Muscle layer of duodenum (tissue), 2 donors: ENCODE measurements at regions not wholly inside any gene's neighbourhood (a gene's known extent, or its start where the extent isn't known, plus 50 kb on each side); places are given as distances from the start of the nearest gene placed in this dataset.

ENCODE experiments used
- H3K27ac ChIP-seq: one replicate; pipeline ENCODE4 v1.7.0; 2013; ENCODE audit warnings: mild to moderate bottlenecking, low read length
- H3K27me3 ChIP-seq: one replicate; pipeline ENCODE4 v1.7.0; 2013; ENCODE audit warnings: low read depth, mild to moderate bottlenecking, control low read depth, low read length
- H3K36me3 ChIP-seq, 2 donors: one replicate each; pipeline ENCODE4 v1.7.0; 2013; ENCODE audit warnings: low read length in 2 of 2, control low read depth in 1 of 2, mild to moderate bottlenecking in 1 of 2; ENCODE audit not compliant: insufficient read depth in 2 of 2, control insufficient read depth in 1 of 2
- H3K4me1 ChIP-seq, 2 donors: one replicate each; pipeline ENCODE4 v1.7.0; 2013; ENCODE audit warnings: low read length in 2 of 2, mild to moderate bottlenecking in 2 of 2, control low read depth in 1 of 2, moderate library complexity in 1 of 2; ENCODE audit not compliant: insufficient read depth in 2 of 2, control insufficient read depth in 1 of 2
- H3K4me3 ChIP-seq, 2 donors: one replicate each; pipeline ENCODE4 v1.7.0; 2013; ENCODE audit warnings: low read length in 2 of 2, low read depth in 1 of 2, mild to moderate bottlenecking in 1 of 2
- H3K9me3 ChIP-seq, 2 donors: one replicate each; pipeline ENCODE4 v1.7.0; 2013; ENCODE audit warnings: low read length in 2 of 2, control low read depth in 1 of 2, mild to moderate bottlenecking in 1 of 2; ENCODE audit not compliant: control insufficient read depth in 1 of 2
- donor health status: healthy.

DNA sequence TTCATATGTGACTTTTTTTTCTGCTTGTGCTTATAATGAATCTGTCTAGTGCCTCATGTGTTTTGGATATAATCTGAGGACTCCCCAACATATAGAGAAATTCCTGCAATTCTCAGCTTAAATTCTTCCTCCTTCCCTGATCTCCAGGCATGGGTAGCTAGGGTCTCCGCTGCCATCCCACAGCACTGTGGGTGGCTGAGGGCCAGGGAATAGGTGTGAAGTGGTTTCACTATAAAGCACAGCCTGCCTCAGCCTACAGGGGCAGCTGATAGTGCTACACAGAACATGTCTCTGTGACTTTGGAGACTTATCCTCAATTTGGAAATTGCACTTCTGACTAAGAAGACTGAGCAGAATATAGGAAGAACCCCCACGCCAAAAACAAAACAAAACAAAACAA is 137.3 kb upstream of the NABP1 start:
- Histone ChIP-seq H3K9me3 (peaks cover 5 to 9% of the 10 kb centered on the region in 2 donors), H3K27me3 (no peaks in the 10 kb centered on the region)

DNA sequence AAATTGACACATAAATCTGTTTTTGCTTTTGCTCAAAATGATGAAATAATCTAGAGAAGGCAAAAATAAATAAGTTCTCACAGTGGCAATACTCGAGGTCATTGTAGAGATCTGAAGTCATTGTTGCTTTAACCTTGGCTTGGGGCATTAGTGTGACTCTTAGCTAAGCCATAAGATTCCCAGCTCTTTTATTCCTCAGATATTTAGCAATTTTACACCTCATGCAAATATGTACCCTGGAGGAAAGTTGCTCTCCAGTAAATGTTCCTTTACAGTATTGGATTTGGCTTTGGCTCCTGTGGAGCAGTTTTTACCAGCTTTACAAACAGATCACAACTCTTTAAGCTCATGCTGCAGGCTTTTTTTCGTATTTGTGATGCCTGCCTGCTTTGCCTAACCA is 134.2 kb upstream of the NABP1 start:
- Histone ChIP-seq H3K4me3 (no peak overlapping the region), H3K4me1 (no peaks in the 10 kb centered on the region), H3K9me3 (peaks cover 5 to 9% of the 10 kb centered on the region in 2 donors), H3K27me3 (no peaks in the 10 kb centered on the region), H3K36me3 (no peaks in the 10 kb centered on the region), H3K27ac (no peak overlapping the region)

More for the DNA sequence above, 137.3 kb upstream of the NABP1 start:
- Histone ChIP-seq H3K4me1 (no peaks in the 10 kb centered on the region), H3K36me3 (no peaks in the 10 kb centered on the region), H3K4me3 (no peak overlapping the region), H3K27ac (no peak overlapping the region)

GRCh38 chr2:191544461-191545062 is 133.4 kb upstream of the NABP1 start:
- no peaks in the 10 kb centered on the region for H3K27me3 ChIP-seq
- peaks cover 5 to 9% of the 10 kb centered on the region in 2 donors for H3K9me3 ChIP-seq
- H3K36me3 ChIP-seq: no peaks in the 10 kb centered on the region
- no peak overlapping the region for H3K4me3 ChIP-seq
- no peak overlapping the region for H3K27ac ChIP-seq
- H3K4me1 ChIP-seq: no peaks in the 10 kb centered on the region

- Histone ChIP-seq H3K36me3 (no peaks in the 10 kb centered on the region), H3K4me3 (no peak overlapping the region), H3K4me1 (no peaks in the 10 kb centered on the region), H3K27ac (no peak overlapping the region), H3K9me3 (peaks cover 5 to 9% of the 10 kb centered on the region in 2 donors), H3K27me3 (no peaks in the 10 kb centered on the region)
These were observed 132.6 kb upstream of the NABP1 start for GRCh38 chr2:191545361-191545760.

DNA sequence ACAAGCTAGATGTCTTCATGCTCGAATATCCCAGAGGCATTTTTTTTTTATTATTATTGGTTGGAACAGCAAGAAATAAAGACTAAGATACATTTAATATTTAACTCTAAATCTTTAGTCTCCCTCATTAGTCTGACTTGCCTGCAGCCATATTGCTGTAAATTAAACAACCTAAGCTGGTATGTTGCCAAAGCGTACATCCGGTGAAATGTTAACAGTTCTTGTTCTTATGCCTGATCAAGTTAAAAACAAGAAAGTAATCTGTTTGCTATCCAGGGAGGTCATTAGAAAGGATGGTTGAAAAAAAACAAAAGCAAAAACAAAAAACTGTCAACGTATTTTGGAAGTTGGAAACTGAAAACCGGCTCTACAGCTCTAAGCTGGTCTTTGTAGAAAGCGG is 125.9 kb upstream of the NABP1 start:
- Histone ChIP-seq H3K27me3 (no peaks in the 10 kb centered on the region), H3K9me3 (no peaks in the 10 kb centered on the region), H3K4me1 (no peaks in the 10 kb centered on the region), H3K4me3 (no peak overlapping the region), H3K27ac (no peak overlapping the region), H3K36me3 (no peaks in the 10 kb centered on the region)

DNA sequence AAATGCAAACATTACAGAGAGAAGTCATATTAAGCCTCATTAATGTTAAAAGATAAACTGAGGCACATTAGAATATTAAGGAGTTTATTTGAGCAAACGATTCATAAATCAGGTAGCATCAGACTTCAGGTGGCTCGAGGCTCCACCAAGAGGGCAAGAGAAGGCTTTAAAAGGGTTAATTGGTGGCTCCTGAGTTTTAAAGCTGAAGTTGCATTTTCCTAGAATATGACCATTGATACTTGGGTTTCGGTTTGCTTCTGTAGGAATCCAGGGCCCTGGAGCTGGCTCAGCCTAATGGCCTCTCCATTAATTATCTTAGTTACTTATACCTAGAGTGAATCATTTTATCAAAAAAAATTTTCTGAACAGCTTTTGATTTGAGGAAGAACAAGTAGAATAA is 123.7 kb upstream of the NABP1 start:
- Histone ChIP-seq H3K27me3 (no peaks in the 10 kb centered on the region), H3K4me1 (no peaks in the 10 kb centered on the region), H3K27ac (no peak overlapping the region), H3K9me3 (no peaks in the 10 kb centered on the region), H3K36me3 (no peaks in the 10 kb centered on the region), H3K4me3 (no peak overlapping the region)

GRCh38 chr2:191555092-191555742 is 122.7 kb upstream of the NABP1 start:
- H3K9me3 ChIP-seq: no peaks in the 10 kb centered on the region
- H3K27ac ChIP-seq: no peak overlapping the region
- H3K36me3 ChIP-seq: no peaks in the 10 kb centered on the region
- H3K27me3 ChIP-seq: no peaks in the 10 kb centered on the region
- H3K4me3 ChIP-seq: no peak overlapping the region
- no peaks in the 10 kb centered on the region for H3K4me1 ChIP-seq

- H3K36me3 ChIP-seq: no peaks in the 10 kb centered on the region
- H3K4me1 ChIP-seq: no peaks in the 10 kb centered on the region
These were observed 121.5 kb upstream of the NABP1 start for GRCh38 chr2:191556463-191556862.

DNA sequence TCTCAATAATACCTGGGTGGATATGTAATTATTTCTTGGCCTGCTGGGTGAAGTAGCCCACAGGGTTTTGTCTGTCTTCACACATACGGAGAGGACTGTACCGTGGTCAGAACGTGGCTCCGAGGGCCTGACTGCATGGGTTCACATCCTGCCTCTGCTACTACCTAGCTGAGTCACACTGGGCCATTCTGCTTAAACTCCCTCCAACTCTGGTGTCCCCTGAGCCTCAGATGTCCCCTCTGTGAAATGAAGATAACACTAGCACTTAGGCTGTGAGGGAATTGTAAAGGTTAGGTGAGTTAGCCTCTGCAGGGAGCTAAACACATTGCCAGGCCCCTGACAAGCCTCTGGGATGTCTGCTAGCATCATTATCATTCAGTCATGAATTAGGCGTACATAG is 120.1 kb upstream of the NABP1 start:
- H3K4me3 ChIP-seq: no peak overlapping the region
- H3K9me3 ChIP-seq: no peaks in the 10 kb centered on the region
- H3K4me1 ChIP-seq: no peaks in the 10 kb centered on the region
- H3K27me3 ChIP-seq: no peaks in the 10 kb centered on the region
- no peak overlapping the region for H3K27ac ChIP-seq
- no peaks in the 10 kb centered on the region for H3K36me3 ChIP-seq

More at GRCh38 chr2:191556463-191556862, 121.5 kb upstream of the NABP1 start:
- Histone ChIP-seq H3K9me3 (no peaks in the 10 kb centered on the region), H3K27me3 (no peaks in the 10 kb centered on the region), H3K27ac (no peak overlapping the region), H3K4me3 (no peak overlapping the region)

GRCh38 chr2:191559569-191559968 is 118.4 kb upstream of the NABP1 start:
- no peaks in the 10 kb centered on the region for H3K9me3 ChIP-seq
- H3K4me3 ChIP-seq: no peak overlapping the region
- H3K27me3 ChIP-seq: no peaks in the 10 kb centered on the region
- H3K4me1 ChIP-seq: no peaks in the 10 kb centered on the region
- no peaks in the 10 kb centered on the region for H3K36me3 ChIP-seq
- no peak overlapping the region for H3K27ac ChIP-seq

DNA sequence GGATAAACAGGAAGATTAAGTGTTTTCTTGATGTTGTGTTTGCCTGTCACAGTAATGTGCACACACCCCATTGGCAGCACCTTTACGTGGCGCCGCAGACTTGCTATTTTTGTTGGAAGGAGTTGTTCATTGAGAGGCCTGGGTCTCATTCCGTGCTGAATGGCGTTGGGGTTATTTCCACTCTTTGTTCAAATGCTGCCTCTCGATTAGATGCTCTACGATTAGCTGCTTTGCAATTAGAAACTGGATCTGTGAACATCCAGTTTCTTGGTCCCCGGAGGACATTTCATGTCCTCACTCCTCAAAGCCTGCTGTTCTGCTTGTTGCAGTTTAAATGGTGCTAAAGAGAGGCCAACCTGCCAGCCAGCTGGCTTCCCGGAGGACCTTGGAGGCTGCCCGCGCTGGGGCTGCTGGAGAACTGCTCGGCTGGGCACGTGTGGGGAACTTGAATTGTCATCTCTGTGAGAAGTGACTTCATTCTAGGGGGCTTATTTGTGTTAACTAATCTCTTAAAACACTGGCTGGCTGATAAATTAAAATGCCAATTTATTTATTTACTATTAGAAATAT is 117.4 kb upstream of the NABP1 start:
- Histone ChIP-seq H3K36me3 (no peaks in the 10 kb centered on the region), H3K27me3 (no peaks in the 10 kb centered on the region), H3K27ac (no peak overlapping the region), H3K9me3 (no peaks in the 10 kb centered on the region), H3K4me3 (no peak overlapping the region), H3K4me1 (no peaks in the 10 kb centered on the region)
